Heart right ventricle (tissue), 16 donors: ENCODE measurements at regions not wholly inside any gene's neighbourhood (a gene's known extent, or its start where the extent isn't known, plus 50 kb on each side); places are given as distances from the start of the nearest gene placed in this dataset.

Experiments
- ATAC-seq, 8 donors: fragments of 200-7000 bp; cut with Tn5 transposase; one replicate each; pipeline ENCODE4 v1.9.1; 2020; ENCODE audit warnings: mild to moderate bottlenecking in 8 of 8, moderate library complexity in 8 of 8, moderate number of reproducible peaks in 1 of 8
- DNase-seq, 2 donors: peaks; one replicate each; pipeline ENCODE4 v3.0.0-alpha.2; 2020
- H3K27ac ChIP-seq, 10 donors: fragments of 200-600 bp; sonication (generic) in 2 of 10; one replicate each; pipeline versions ENCODE4 v1.5.0 to v1.8.0; 2020 to 2022; ENCODE audit warnings: mild to moderate bottlenecking in 3 of 10
- H3K27me3 ChIP-seq, 7 donors: fragments of 200-600 bp; one replicate each; pipeline ENCODE4 v1.8.0; 2021 to 2022; ENCODE audit warnings: mild to moderate bottlenecking in 2 of 7
- H3K36me3 ChIP-seq, 9 donors: fragments of 200-600 bp; sonication (generic) in 1 of 9; one replicate each; pipeline versions ENCODE4 v1.5.0 to v1.8.0; 2020 to 2022; ENCODE audit warnings: mild to moderate bottlenecking in 2 of 9
- H3K4me1 ChIP-seq, 9 donors: fragments of 200-600 bp; sonication (generic) in 1 of 9; one replicate each; pipeline versions ENCODE4 v1.5.0 to v1.8.0; 2020 to 2022; ENCODE audit warnings: mild to moderate bottlenecking in 4 of 9
- H3K4me3 ChIP-seq, 10 donors: fragments of 200-600 bp; sonication (generic) in 2 of 10; one replicate each; pipeline versions ENCODE4 v1.5.0 to v1.8.0; 2020 to 2022; ENCODE audit warnings: mild to moderate bottlenecking in 7 of 10, moderate library complexity in 2 of 10
- H3K9me3 ChIP-seq, 11 donors: fragments of 200-600 bp in 10 of 11; sonication (generic) in 2 of 11; one replicate each; pipeline versions ENCODE4 v1.5.0 to v1.8.0; 2013 to 2022; ENCODE audit warnings: mild to moderate bottlenecking in 2 of 11, control low read depth in 1 of 11, moderate library complexity in 1 of 11
- CTCF ChIP-seq, 9 donors: fragments of 200-600 bp; sonication (generic) in 2 of 9; IDR thresholded peaks; one replicate each; pipeline versions ENCODE4 v1.5.0 to v1.8.0; 2021 to 2022; ENCODE audit warnings: antibody characterized with exemption in 9 of 9, mild to moderate bottlenecking in 5 of 9, moderate library complexity in 1 of 9
- WGBS, 2 donors: extraction: QIAGEN DNeasy Blood & Tissue Kit; methylation state at CpG; one replicate each; pipeline ENCODE4 v1.1.7; 2013; ENCODE audit warnings: inconsistent platforms in 1 of 2; 5-methylcytosine and 5-hydroxymethylcytosine counted together
- intact Hi-C, 10 donors: fragments of 100-400 bp; cut with DNase I; formaldehyde crosslinking; loops; one replicate each; pipeline versions ENCODE4 v1.11.1 to v1.14.2; 2022
- donor health status: Arrhythmogenic right ventricular cardiomyopathy.
- donor health status: ischemic (EF 13 %, LVEDD 7.1; RV severe dilation, severe dysfunction).
- donor health status: healthy with polysubstance abuse.
- donor health status: DM: no; HTN: yes; CAD: no.
- donor health status: DM: no; HTN: no; CAD: no.
- donor health status: ischemic (EF 25% LVEDD 6.9; RV normal size, moderate dysfunction).
- donor health status: ischemic (EF 25% LVEDD 5.7; RV mildly dilated, moderate dysfunction).
- donor health status: healthy.
- donor health status: DM: yes; HTN: yes; CAD: no.
- donor health status: Ischemic cardiomyopathy.
- donor health status: ischemic (EF 35%, LVEDD 5.7; RV mildly dilated, moderate dysfunction).
- donor health status: nonischemic (EF 11% LVEDD 7.7; RV severe dilation, severe dysfunction).
- donor health status: DM: yes; HTN: yes; CAD: no.
- donor health status: PGD.
- donor health status: ischemic (EF 29% LVEDD 5.4; RV normal size, mild dysfunction).
- donor health status: nonischemic (EF 23%, LVEDD 6.1; RV moderate dilation, normal function).

DNA sequence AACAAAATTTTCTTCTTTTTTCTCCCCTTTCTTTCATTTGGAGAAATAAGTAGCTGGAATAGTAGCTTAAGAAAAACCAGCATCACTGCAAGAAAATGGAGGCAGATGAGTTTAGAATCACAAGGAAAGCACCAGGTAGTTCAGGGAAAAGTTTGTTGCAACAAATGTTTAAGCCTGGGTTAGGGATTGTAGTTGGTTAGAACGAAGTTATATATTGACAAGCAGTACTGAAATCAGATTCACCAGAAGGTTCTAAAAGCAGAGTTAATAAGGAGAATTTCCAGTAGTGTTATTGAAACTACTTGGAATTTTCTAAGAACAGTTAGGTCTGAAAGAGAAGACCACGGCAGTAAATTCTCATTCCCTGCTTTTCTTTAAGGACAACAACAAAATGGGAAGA lies 70.2 kb downstream of the BMP2 start:
- TF ChIP-seq CTCF (IDR thresholded peaks at IDR 0.05) = no peak
- H3K27ac ChIP-seq = no peak overlapping the region
- H3K4me3 ChIP-seq = no peak overlapping the region
- H3K9me3 ChIP-seq = no peaks in the 10 kb centered on the region
- peaks cover 0 to 37% (median 13%) of the 10 kb centered on the region in 7 donors for H3K27me3 ChIP-seq
- intact Hi-C loops = loop anchor here in 1 of 10 donors (10.0 kb wide), 1 partner anchor 1027 kb away; no protein-coding TSS in a partner anchor
- H3K4me1 ChIP-seq = no peaks in the 10 kb centered on the region
- H3K36me3 ChIP-seq = no peaks in the 10 kb centered on the region
- no peak for DNase-seq
- 61 to 81% methylated on average over 2 of the region's 2 CpGs for WGBS, 2 donors
- ATAC-seq = no peak

DNA sequence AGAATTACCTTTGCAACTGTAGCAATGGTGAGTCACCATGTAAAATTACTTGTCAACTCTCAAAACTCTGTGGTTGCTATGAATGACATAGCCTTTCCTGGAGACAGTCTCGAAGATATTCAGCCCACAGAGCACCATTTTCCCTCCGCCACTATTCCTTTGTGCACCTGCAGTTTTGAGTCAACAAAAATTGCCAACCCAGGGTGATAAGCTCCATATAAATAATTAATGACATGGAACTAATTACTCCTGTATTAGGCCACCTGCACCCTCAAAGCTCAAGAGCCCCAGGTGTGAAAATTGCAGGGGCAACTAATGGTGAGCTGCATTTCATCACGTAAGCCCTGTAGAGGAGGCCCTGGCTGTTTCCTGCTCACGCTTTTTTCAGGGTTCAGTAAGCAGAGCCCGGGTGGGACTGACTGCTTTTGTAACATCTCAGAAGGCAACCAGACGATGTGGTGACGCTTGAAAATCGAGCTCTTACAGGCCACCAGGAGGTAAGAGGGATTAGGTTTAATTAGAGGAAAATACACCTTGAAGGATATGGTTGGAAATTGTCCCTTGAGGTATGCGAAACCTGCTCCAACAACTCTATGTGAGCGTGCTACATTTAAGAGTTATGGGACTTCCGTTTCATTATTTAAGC lies 70.8 kb downstream of the BMP2 start:
- H3K4me1 ChIP-seq = no peaks in the 10 kb centered on the region
- 58 to 60% methylated on average over 11 of the region's 11 CpGs for WGBS, 2 donors
- H3K27me3 ChIP-seq = peaks cover 0 to 37% (median 13%) of the 10 kb centered on the region in 7 donors
- DNase-seq (no peak), ATAC-seq (no peak)
- no peak overlapping the region for H3K4me3 ChIP-seq
- no peaks in the 10 kb centered on the region for H3K36me3 ChIP-seq
- TF ChIP-seq CTCF (IDR thresholded peaks at IDR 0.05) = no peak
- no peak overlapping the region for H3K27ac ChIP-seq
- intact Hi-C loops = loop anchor here in 1 of 10 donors (10.0 kb wide), 1 partner anchor 1026 kb away; no protein-coding TSS in a partner anchor
- no peaks in the 10 kb centered on the region for H3K9me3 ChIP-seq

- intact Hi-C loops = no loop called here
- WGBS, 2 donors = 82 to 88% methylated on average over 2 of the region's 2 CpGs
- TF ChIP-seq CTCF (IDR thresholded peaks at IDR 0.05) = no peak
- Histone ChIP-seq H3K27me3 (peaks cover 0 to 40% (median 13%) of the 10 kb centered on the region in 7 donors), H3K4me3 (no peak overlapping the region), H3K36me3 (no peaks in the 10 kb centered on the region), H3K27ac (no peak overlapping the region), H3K4me1 (no peaks in the 10 kb centered on the region), H3K9me3 (no peaks in the 10 kb centered on the region)
- ATAC-seq (no peak), DNase-seq (no peak)
Observed at GRCh38 chr20:6841128-6841527, 73.6 kb downstream of the BMP2 start.

DNA sequence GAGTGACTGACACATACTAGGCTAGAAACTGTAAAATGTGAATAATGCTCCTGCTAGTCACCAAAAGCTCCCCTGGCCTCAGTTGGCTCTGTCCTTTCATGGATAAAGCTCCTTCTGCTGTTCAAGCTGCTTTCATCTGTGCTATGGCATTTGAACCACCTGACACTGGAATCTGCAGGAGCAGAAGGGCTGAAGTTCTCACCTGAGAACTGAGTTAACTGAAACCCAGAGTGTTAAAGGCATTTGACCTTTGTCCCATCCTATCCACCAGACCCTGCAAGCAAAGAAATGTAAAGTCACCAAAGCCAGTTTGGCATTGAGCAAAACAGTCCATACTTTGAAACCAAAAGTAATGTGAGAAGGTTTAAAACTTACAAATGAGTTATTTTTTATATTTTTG lies 77.7 kb downstream of the BMP2 start:
- Histone ChIP-seq H3K27me3 (peaks cover 0 to 25% (median 6%) of the 10 kb centered on the region in 7 donors), H3K36me3 (no peaks in the 10 kb centered on the region), H3K9me3 (no peaks in the 10 kb centered on the region), H3K4me1 (no peaks in the 10 kb centered on the region), H3K4me3 (no peak overlapping the region), H3K27ac (no peak overlapping the region)
- no peak for TF ChIP-seq CTCF (IDR thresholded peaks at IDR 0.05)
- DNase-seq = no peak
- ATAC-seq = no peak
- intact Hi-C loops = no loop called here
